Osteoblast (primary cell): ENCODE measurements at regions not wholly inside any gene's neighbourhood (a gene's known extent, or its start where the extent isn't known, plus 50 kb on each side); places are given as distances from the start of the nearest gene placed in this dataset.

Experiments used
- DNase-seq: peaks from one replicate; pipeline ENCODE4 v3.0.0; 2011; ENCODE audit warnings: low spot score, mixed read lengths; ENCODE audit not compliant: insufficient read length; ENCODE audit errors: missing footprints
- H2AFZ ChIP-seq: 2 replicates; pipeline ENCODE4 v1.6.0; 2011; ENCODE audit warnings: mild to moderate bottlenecking, low read length
- H3K27ac ChIP-seq: 2 replicates; pipeline ENCODE4 v1.5.1; 2011; ENCODE audit warnings: mild to moderate bottlenecking, low read depth, low read length, moderate library complexity
- H3K27me3 ChIP-seq: 2 replicates; pipeline ENCODE4 v1.6.0; 2012; ENCODE audit warnings: mild to moderate bottlenecking, control low read depth, inconsistent platforms, low read length, moderate library complexity; ENCODE audit not compliant: insufficient read depth
- H3K36me3 ChIP-seq: 2 replicates; pipeline ENCODE4 v1.5.1; 2011; ENCODE audit warnings: mild to moderate bottlenecking, low read length, control low read depth, moderate library complexity; ENCODE audit not compliant: insufficient read depth
- H3K4me1 ChIP-seq: 2 replicates; pipeline ENCODE4 v1.5.1; 2011; ENCODE audit warnings: mild to moderate bottlenecking, low read length, control low read depth, moderate library complexity; ENCODE audit not compliant: insufficient read depth
- H3K4me2 ChIP-seq: 2 replicates; pipeline ENCODE4 v1.6.0; 2011; ENCODE audit warnings: mild to moderate bottlenecking, low read length; ENCODE audit not compliant: insufficient read depth
- H3K4me3 ChIP-seq: fragments of 200-600 bp; sonication (generic); 3 replicates; pipeline ENCODE4 v1.5.1; 2012; ENCODE audit warnings: mild to moderate bottlenecking, low read length, inconsistent platforms; ENCODE audit not compliant: insufficient read depth
- H3K79me2 ChIP-seq: 2 replicates; pipeline ENCODE4 v1.6.0; 2012; ENCODE audit warnings: mild to moderate bottlenecking, low read length, control low read depth, inconsistent platforms; ENCODE audit not compliant: insufficient read depth
- H3K9me3 ChIP-seq: 2 replicates; pipeline ENCODE4 v1.5.1; 2011; ENCODE audit warnings: low read depth, low read length, control low read depth
- H4K20me1 ChIP-seq: 2 replicates; pipeline ENCODE4 v1.6.0; 2012; ENCODE audit warnings: mild to moderate bottlenecking, low read length, control low read depth; ENCODE audit not compliant: insufficient read depth
- CTCF ChIP-seq: IDR thresholded peaks from 2 replicates; pipeline ENCODE4 v1.5.1; 2011; ENCODE audit warnings: mild to moderate bottlenecking, low read depth, low read length, moderate library complexity; ENCODE audit errors: extremely low read depth

GRCh38 chr18:59839931-59840685, 59.7 kb upstream of the PMAIP1 start:
- no peaks in the 10 kb centered on the region for H3K9me3 ChIP-seq
- TF ChIP-seq CTCF, result peak; percentile 40
- peaks cover 3% of the 10 kb centered on the region for H3K27me3 ChIP-seq
- peak; percentile 17 for DNase-seq
- no peak overlapping the region for H3K4me3 ChIP-seq
- H3K27ac ChIP-seq, result no peak overlapping the region
- no peak overlapping the region for H3K4me2 ChIP-seq
- peaks cover 8% of the 10 kb centered on the region for H3K4me1 ChIP-seq
- no peaks in the 10 kb centered on the region for H3K79me2 ChIP-seq
- H3K36me3 ChIP-seq, result no peaks in the 10 kb centered on the region
- H4K20me1 ChIP-seq, result no peaks in the 10 kb centered on the region
- H2AFZ ChIP-seq, result no peak overlapping the region

DNA sequence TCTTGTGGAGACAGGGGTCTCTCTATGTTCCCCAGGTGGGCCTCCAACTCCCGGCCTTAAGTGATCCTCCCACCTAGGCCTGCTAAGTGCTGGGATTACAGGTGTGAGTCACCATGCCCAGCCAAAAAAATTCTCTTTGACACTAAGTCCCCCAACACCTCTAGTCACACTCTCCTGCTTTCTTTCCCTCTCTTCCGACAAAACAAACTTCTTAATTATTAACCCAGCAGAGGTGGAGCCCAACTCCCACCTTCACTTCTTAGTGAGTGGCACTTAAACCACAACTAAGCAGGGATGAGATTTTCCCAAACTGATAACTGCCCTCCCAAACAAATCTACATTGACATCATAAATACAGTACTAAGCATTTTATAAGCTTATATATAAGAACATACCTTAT, 60.5 kb upstream of the PMAIP1 start:
- DNase-seq, result no peak
- Histone ChIP-seq H3K27me3 (peaks cover 11% of the 10 kb centered on the region), H3K36me3 (no peaks in the 10 kb centered on the region), H3K9me3 (no peaks in the 10 kb centered on the region), H3K4me2 (no peak overlapping the region), H3K79me2 (no peaks in the 10 kb centered on the region), H3K4me1 (peaks cover 8% of the 10 kb centered on the region), H2AFZ (no peak overlapping the region), H3K27ac (no peak overlapping the region), H3K4me3 (no peak overlapping the region), H4K20me1 (no peaks in the 10 kb centered on the region)
- TF ChIP-seq CTCF, result no peak

GRCh38 chr18:59837586-59837985, 62.2 kb upstream of the PMAIP1 start:
- peak; percentile 45 for DNase-seq
- peak overlapping the region; percentile 66 for H2AFZ ChIP-seq
- peaks cover 8% of the 10 kb centered on the region for H3K4me1 ChIP-seq

More at GRCh38 chr18:59837586-59837985, 62.2 kb upstream of the PMAIP1 start:
- peak overlapping the region; percentile 11 for H3K4me2 ChIP-seq
- no peaks in the 10 kb centered on the region for H4K20me1 ChIP-seq
- H3K27ac ChIP-seq, result no peak overlapping the region
- H3K4me3 ChIP-seq, result no peak overlapping the region
- no peaks in the 10 kb centered on the region for H3K79me2 ChIP-seq
- peaks cover 19% of the 10 kb centered on the region for H3K27me3 ChIP-seq
- TF ChIP-seq CTCF, result peak; percentile 92
- H3K36me3 ChIP-seq, result no peaks in the 10 kb centered on the region
- no peaks in the 10 kb centered on the region for H3K9me3 ChIP-seq
